GM21528 (cell line): ENCODE measurements at regions not wholly inside any gene's neighbourhood (a gene's known extent, or its start where the extent isn't known, plus 50 kb on each side); places are given as distances from the start of the nearest gene placed in this dataset.
"Not testable (repeated sequence)": the region's sequence is repeated elsewhere in the genome, so short reads cannot be mapped to it uniquely, and the experiment has no call there.

Experiments used
- ATAC-seq: cut with Tn5 transposase; IDR thresholded peaks from one replicate; pipeline ENCODE4 v1.9.1; 2021; ENCODE audit warnings: mild to moderate bottlenecking, moderate library complexity; ENCODE audit not compliant: unreplicated experiment, low FRiP score

DNA sequence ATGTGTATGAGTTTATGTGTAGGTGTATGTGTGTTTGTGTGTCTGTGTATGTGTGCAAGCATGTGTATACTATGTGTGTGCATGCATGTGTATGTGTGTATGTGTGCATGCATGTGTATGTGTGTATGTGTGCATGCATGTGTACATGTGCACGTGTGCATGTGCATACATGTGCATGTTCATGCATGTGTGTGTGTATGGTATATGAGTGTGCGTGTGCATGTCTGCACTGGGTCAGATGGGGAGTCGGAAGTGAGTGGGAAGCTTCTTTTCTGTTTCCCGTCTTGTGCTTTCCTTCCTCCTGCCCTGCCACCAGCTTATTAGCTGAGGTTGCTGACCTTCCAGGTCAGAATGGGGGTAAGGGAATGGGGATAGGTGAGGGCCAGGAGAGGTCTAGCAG, 174.7 kb downstream of the MAP2K4 start:
- ATAC-seq: no peak

DNA sequence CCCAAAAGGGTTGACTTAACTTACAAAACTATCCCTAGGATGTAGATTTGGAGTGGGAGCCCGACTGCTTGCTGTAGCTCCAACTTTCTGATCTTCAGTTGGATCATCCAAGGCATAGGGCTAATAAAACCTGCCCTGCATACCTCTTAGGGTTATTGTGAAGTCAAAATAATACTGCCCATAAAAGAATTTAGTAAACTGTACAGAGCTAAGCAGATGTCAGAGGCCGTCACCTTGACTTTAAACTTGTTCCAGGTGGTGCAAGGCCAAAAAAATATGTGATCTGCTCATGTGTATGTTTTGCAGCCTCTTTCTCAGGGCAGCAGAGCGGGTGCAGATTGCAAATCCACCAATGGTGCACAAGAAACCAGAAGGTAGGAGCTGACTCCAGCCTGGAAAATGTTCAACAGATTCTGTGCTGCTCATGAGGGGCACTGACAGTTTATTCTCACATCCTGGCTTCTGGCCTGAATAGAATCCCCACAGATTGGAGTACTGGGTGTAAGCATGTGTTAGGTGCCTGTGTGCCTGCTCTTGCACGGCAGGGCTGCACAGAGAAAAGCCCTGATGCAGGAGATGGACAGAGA, 180.7 kb downstream of the MAP2K4 start:
- no peak for ATAC-seq

DNA sequence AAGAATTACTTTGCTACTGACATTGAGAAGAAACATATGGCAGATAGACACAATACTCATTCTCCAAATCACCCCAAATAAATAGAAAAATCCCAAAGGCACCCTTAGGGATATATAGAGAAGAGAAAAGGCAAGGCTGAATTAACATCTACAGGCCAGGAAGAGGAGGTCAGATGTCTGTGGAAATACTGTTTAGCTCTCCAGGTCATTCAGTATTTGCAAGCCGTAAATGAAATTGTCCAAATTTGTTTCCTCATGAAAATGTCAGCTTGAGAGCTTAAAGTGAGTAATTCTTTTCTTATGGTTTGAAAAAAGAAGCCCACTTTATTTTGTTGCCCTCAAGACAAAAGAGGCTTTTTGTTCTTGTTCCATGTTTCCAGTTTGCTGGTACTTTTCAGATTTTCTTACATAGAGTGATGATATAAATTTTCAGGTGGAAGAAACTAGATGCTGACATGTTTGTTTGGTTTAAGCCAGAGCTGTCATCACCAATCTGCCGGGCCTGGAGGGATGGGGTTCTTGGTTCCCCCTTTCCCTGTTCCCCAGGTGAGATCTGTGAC, 189.0 kb downstream of the MAP2K4 start:
- ATAC-seq: no peak

DNA sequence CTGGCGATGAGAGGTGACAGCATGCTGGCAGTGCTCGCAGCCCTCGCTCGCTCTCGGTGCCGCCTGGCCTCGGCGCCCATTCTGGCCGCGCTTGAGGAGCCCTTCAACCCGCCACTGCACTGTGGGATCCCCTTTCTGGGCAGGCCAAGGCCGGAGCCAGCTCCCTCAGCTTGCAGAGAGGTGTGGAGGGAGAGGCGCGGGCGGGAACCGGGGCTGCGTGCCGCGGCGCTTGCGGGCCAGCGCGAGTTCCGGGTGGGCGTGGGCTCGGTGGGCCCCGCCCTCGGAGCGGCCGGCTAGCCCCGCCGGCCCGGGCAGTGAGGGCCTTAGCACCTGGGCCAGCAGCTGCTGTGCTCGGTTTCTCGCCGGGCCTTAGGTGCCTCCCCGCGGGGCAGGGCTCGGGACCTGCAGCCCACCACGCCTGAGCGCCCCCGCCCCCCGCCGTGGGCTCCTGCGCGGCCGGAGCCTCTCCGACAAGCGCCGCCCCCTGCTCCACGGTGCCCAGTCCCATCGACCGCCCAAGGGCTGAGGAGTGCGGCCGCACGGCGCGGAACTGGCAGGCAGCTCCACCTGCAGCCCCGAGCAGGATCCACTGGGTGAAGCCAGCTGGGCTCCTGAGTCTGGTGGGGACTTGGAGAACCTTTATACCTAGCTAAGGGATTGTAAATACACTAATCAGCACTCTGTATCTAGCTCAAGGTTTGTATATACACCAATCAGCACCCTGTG, 200.2 kb downstream of the MAP2K4 start:
- not testable (repeated sequence) for ATAC-seq

DNA sequence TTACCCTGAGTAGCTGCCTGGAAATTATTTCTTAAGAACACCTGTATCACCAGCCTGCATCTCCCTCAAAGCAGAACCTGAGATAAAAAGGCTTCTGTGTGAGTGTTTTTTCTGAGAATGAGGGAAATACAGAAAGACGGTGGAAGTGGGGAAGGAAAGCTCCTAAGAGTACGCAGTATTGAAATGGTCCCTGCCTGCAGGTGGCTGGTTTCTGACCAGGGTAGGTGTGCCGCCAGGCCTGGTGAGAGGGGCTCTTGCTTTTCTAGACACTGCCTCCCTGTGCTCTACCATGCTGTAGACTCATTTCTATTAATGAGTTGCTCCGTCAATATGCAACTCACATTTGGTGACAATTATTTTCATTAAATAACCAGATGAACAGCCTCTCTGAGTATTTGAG, 201.7 kb downstream of the MAP2K4 start:
- no peak for ATAC-seq

DNA sequence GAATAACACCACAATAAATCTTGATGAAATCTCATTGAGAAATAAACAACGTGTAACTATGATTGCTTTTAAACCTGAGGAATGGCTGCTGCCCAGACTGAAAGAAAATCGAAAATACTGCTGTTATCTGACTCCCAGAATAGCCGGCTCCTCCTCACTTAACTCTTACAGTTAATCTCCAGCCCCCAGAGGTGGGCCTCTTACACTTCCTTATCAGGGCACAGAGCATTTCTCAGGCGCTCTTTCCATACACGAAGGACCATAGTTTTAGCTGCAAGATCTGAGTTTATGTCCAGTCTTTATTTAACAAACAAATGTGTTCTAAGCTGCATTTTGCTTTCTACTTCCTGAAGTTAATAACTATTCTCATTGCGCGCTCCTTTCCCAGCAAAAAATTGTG, 206.9 kb downstream of the MAP2K4 start:
- ATAC-seq: no peak

DNA sequence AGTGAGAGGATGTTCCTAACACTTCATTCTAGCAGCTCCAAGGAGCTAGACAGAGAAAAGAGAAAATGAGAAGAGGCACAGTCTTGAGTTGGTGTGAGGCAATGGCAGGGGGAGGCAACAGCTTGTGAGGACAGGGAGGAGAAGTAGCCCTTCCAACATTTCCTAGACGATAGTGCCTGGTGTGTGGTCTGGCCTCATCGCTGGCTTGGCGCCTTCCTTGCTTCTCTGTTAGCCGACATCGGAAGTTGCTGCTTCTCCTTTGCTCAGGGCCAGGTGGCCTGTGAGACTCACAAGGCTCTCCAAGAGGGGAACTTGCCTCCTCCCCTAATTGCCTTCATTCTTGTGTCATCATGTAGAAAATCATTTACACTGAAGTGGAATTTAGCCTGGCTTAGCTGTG, 208.7 kb downstream of the MAP2K4 start:
- no peak for ATAC-seq

DNA sequence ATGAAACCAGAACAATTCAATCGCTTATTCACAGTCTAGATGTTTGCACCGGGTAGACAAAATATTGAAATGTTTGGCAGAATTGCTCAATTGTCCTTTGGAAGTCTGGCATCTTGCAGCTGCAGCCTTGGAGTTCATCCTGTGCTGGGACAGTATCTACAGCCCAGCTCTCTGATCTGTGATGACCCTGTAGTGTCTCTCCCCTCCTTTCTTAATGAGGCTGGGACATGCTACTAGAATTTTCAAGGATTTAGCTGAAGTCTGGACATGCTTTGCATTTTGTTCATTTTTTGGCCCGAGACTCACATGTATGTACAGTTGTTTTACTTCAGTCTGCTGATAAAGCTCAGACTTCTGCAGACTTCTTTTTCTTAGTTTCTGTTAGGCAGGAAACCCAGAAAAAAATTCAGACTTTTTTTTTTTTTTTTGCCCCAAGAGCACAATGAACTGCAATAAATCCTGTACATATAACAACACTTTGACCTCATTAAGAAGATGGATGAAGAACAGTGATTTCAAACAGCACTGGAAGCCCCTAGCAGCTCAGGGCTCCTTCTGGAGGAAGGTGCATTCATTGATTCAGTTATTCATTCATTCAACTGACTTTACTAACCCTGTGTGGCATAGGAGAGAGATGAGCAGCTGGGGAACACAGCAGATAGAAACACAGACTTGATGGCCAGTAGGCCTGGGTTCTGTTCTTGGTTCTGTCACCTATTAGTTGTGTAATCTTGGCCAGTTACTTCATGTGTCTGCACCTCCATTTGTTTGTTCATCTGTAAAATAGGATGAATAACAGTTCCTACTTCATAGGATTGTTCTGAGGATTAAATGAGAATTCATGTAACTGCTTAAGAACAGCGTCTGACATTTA, 210.0 kb downstream of the MAP2K4 start:
- ATAC-seq: no peak

DNA sequence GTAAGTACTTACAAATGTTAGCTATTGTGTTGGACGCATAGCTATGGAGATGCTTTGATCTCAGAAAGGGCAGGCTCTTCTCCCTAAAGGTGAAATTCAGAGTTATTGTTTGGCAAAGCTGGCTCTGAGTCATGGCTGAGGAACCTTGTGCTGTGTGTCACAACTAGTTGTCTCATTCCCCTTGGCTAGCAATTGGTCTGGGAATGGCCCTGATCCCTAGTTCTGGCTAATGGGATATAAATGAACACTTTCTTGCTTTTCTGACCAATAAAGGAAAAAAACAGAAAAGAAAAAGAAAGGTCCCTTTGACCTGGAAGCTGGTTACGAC, 210.6 kb downstream of the MAP2K4 start:
- no peak for ATAC-seq

DNA sequence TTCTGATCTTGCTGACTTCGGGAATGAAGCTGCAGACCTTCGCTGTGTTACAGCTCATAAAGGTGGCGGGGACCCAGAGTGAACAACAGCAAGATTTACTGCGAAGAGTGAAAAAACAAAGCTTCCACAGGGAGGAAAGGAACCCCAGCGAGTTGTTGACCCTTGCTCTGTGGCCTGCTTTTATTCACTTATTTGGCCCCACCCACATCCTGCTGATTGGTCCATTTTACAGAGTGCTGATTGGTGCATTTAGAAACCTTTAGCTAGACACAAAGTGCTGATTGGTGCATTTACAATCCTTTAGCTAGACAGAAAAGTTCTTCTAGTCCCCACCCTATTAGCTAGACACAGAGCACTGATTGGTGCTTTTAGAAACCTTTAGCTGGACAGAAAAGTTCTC, 218.3 kb downstream of the MAP2K4 start:
- ATAC-seq: not testable (repeated sequence)

DNA sequence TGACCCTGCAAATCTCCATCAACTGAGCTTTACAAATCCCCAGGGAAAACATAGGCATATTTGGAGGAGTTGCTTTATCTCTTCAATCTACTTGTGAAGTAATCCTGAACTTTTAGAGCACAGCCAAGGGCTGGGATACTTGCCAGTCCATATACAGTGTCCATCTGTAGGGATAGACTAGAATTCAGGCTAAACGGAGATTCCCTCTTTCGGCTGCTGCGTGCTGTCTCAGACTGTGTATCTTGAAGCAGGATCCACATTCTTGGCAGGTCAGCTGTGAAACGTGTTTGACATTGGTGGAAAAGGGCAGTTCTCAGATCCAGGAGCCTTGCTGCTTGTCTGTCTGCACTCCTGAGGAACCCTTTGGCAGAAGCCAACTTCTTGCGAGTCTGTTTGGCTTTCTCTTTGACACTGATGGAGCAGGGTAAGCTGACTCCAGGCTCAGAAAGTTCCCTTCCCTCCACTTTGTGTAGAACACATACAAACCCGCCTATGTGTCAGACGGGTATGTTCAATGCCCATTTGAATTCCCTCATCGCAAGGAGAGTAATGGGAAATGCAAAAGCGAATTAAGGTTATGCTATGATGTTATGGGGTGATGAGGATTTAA, 221.8 kb downstream of the MAP2K4 start:
- no peak for ATAC-seq

DNA sequence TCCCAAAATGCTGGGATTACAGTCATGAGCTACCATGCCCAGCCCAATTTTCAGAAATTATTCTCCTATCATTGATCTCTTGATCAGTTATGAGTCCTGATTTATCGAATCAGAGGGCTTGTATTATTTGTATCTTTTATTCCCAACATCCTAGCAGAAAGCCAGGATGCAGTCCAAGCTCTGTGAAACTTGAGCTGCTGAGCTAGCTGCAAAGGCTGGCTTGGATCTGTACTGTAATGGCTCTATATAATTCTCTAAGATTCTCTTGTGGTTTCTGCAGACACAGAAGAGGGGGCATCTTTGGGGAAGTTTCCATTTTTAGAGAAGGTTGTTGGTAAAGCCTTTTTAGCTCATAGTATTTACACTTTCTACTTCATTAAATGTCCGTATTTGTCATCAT, 227.1 kb downstream of the MAP2K4 start:
- ATAC-seq: no peak

DNA sequence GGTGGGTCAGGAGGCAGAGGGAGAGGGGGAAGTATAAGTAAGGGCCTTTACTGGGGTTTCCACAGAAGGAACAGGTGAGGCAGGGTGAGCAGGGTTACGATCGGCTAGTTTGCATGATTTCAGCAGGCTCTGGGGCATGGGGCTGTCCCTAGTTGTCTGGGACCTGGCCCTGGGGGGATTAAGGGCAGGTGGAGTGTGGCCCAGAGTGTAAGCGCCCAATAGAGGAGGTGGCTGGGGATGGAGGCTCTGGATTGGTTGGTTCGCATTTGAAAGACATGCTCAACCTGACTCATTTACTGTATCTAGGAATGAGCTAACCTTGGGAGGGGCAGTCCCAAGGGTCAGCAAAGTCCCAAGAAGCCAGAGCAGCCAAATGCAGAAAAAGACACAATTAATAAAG, 230.3 kb downstream of the MAP2K4 start:
- no peak for ATAC-seq

DNA sequence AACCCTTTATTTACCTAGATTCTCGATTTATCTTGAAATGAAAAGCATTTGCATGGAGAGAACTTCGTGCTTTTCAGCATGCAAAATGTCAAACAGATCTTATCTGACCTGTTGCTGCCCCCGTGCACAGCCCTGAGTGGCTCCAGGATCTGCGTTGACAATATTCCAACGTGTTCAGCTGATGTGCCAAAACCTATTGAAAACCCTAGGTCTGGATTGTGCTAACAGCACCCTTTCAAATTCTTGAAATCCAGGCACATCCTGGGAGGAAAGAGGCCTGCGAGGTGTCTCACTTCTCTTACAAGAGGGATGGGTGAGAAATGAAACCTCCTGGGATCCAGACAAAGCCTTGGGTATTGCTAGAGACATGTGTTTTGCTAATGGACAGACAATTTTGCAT, 231.8 kb downstream of the MAP2K4 start:
- ATAC-seq: no peak

DNA sequence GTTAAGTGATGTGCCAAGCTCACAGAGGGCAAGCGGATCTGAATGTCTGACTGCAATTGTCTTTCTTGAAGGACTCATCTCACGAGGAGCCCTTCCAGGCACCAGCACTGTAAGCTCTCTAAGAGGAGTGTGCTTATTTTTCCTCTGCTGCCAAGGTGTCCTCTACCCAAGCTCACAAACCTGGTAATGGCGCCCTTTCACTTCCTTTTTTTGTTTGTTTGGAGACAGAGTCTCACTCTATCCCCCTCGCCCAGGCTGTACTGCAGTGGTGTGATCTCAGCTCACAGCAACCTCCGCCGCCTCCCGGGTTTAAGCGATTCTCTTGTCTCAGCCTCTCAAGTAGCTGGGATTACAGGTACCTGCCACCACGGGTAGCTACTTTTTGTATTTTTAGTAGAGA, 233.8 kb downstream of the MAP2K4 start:
- no peak for ATAC-seq

DNA sequence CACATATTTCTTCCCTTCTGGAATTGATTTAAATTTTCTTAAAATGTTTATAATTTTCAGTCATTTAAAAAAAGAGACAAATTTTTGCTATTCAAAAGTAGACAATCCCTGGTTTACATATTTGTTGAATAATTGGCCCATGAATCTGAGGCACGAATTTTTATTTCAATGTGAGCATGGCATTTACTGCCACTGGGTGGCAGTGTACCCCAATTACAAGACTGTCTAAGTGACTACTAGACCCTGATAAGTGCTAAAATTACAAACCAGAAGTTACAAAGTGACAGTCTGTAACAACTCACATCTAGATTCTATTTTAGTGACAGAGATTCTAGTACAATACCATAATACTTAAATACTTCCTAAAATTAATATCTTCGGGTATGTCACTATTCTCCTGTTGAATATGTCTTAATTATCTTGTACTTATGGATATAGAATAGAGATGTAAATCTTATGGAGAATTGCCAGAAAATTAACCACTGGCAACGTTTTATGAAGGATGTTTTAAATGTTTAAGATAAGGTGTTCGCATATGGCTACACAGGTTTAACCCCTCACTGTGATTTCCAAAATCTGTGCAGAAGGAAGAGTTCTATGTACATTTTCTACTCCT, 235.8 kb downstream of the MAP2K4 start:
- no peak for ATAC-seq

DNA sequence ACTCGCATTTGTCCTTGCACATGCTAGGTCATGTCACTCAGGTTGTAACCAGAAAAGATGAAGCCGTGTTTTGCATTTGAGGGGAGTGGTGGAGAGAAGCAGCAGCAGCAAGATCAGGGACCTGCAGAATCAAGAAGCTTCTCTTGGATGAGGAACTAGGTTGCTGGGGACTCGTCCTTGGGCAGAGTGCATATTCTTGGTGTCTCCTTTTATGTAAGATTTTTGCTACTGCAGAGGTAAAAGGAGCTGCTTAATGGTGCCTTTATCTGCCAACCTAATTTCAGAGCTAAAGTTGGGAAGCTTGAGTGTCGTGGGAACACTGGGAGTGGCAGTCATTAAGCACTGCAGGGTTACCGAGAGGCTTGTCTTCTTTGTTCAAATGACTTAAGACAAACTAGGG, 236.5 kb downstream of the MAP2K4 start:
- ATAC-seq: no peak

DNA sequence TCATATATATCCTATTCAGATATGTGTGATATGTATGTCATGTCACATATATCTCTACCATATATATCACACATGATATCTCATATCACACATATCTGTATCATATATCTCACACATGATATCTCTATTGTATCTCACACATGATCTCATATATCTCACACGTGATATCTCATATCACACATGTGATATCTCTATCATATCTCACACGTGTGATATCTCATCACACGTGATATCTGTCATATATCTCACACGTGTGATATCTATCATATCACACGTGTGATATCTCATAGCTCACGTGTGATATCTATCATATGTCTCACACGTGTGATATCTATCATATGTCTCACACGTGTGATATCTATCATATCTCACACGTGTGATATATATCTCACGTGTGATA, 240.7 kb downstream of the MAP2K4 start:
- no peak for ATAC-seq

DNA sequence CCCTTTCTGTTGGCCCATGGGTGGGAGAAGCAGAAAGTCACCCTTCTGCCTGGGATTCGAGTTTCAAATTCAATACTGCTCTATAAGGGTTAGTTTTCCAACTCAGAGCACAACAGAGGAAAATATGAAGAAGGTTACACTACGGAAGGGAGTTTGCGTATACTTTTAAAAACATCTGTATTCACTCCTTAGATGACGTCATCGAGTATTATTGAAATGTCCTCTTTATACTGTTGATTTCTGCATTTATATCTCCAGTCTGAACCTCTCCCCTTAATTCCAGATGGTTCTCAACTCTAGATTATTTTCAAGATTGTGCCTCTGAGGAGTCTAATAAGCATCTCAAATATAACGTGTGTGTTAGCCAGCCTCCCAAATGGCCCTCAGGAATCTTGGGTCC, 249.1 kb downstream of the MAP2K4 start:
- ATAC-seq: no peak

DNA sequence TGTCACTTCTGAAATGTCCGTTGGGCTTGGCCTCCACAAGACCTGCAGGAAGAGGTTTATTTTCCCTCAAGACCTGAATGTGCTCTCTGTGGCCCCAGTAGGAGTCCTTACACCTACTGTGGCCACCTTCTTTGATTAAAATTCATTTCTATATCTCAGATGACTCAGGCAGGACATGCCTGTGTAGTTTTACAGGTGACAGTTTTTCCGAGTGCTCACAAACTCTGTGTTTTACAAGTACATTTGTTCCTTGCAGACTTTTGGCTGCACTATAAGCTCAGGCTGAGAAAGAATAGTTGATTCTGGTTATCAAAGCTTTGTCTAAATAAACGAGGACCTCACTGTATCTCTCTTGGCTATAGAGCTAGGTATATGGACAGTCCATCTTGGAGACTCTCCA, 257.1 kb downstream of the MAP2K4 start:
- no peak for ATAC-seq

DNA sequence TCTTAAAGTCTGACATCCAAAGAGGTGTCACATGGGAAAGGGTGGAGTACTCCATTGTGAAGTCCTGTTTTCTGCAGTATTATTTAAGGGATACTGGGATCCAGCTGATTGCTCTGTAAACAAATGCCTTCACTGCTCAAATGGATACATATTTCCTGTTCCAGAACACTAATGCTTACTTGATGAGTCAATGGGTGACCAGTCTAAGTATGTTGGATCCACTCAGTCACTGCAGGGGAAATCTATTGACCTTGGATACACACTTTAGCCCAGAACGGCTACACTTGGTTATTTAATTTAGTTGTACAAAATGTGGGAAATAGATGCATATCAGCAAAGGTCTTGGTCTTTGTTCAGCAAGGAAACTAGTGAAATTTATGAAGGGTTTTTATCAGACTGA, 261.4 kb downstream of the MAP2K4 start:
- ATAC-seq: no peak
